ENCODE measurements at regions not wholly inside any gene's neighbourhood (a gene's known extent, or its start where the extent isn't known, plus 50 kb on each side); places are given as distances from the start of the nearest gene placed in this dataset.

DNA sequence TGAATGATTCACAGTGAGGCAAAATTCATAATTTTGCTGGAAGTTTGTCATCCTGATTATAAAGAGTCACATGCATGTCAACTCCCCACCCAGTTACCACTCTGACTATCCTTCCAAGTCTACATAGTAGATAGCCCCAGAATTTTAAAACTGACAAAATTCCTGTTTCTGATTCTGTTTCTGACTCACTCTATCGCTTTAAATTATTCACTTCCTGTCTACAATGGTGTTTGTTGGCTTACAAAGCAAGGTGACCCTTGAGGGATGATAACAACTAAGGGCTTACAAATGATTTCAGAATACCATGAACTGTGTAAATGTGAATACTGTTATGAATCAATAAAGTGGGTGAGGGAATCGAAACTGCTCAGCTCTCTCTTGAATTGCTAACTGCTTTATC lies 98.7 kb upstream of the KL start:
- Histone ChIP-seq H3K9me3 (ENCODE audit: control insufficient read depth in 1 of 2, insufficient read depth in 1 of 2, low read depth in 1 of 2, low read length in 2 of 2) (no peaks in the 10 kb centered on the region), H3K4me1 (ENCODE audit: control insufficient read depth in 1 of 2, insufficient read depth in 2 of 2, low read length in 2 of 2) (no peaks in the 10 kb centered on the region), H3K9me2 (ENCODE audit: insufficient read depth) (no peaks in the 10 kb centered on the region), H3K9ac (ENCODE audit: low read length) (no peak overlapping the region), H3K4me3 (replicated peaks in 1 of 2; ENCODE audit: low read depth in 1 of 2, low read length in 2 of 2) (no peak overlapping the region), H3K79me2 (ENCODE audit: insufficient read depth, low read length) (no peaks in the 10 kb centered on the region), H3K27me3 (ENCODE audit: insufficient read depth, low read length) (no peaks in the 10 kb centered on the region), H4K20me1 (ENCODE audit: insufficient read depth) (no peaks in the 10 kb centered on the region), H3K4me2 (ENCODE audit: low read length) (no peak overlapping the region), H3K36me3 (ENCODE audit: control insufficient read depth in 1 of 2, insufficient read depth in 2 of 2, low read length in 2 of 2) (no peaks in the 10 kb centered on the region), H2AFZ (ENCODE audit: low read depth, low read length, poor library complexity, severe bottlenecking) (no peak overlapping the region), H3K27ac (ENCODE audit: low read depth, low read length) (no peak overlapping the region)
- DNase-seq (ENCODE audit: low read depth, low spot score) (no peak), ATAC-seq (no peak)
- POLR2A ChIA-PET, result no interaction called here
- CTCF ChIA-PET, result no interaction called here
- RAD21 ChIA-PET (ENCODE audit: low non-redundant PET in 1 of 2, low total read pairs in 2 of 2, uncharacterized antibody in 2 of 2, unreplicated experiment in 2 of 2), result no interaction called here
- no TSS peak for BruUV-seq (replicated peaks)
- intact Hi-C loops (cut with micrococcal nuclease), result no loop called here
- TF ChIP-seq, protein P1, sequence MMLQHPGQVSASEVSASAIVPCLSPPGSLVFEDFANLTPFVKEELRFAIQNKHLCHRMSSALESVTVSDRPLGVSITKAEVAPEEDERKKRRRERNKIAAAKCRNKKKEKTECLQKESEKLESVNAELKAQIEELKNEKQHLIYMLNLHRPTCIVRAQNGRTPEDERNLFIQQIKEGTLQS (IDR thresholded peaks at IDR 0.05), result no peak
- no peak for TF ChIP-seq SRF (IDR thresholded peaks at IDR 0.05; ENCODE audit: low read depth)
- no peak for TF ChIP-seq CBX3 (IDR thresholded peaks at IDR 0.05; ENCODE audit: low read depth)
- TF ChIP-seq ZNF274 (IDR thresholded peaks at IDR 0.05; ENCODE audit: low read depth, low read length), result no peak
- TF ChIP-seq EGR1 (IDR thresholded peaks at IDR 0.05; ENCODE audit: low read depth), result no peak
- no peak for TF ChIP-seq JUND (IDR thresholded peaks at IDR 0.05)
- no peak for TF ChIP-seq POLR2AphosphoS5 (IDR thresholded peaks at IDR 0.05; ENCODE audit: low read depth, low read length)
- no peak for TF ChIP-seq ZFX (IDR thresholded peaks at IDR 0.05)
- TF ChIP-seq EZH2phosphoT487 (IDR thresholded peaks at IDR 0.05; ENCODE audit: borderline replicate concordance), result no peak
- no peak for TF ChIP-seq SIN3A (IDR thresholded peaks at IDR 0.05; ENCODE audit: low read depth)
- TF ChIP-seq RAD21 (IDR thresholded peaks at IDR 0.05; ENCODE audit: low read depth), result no peak
- no peak for TF ChIP-seq YY1 (IDR thresholded peaks at IDR 0.05; ENCODE audit: extremely low read depth, insufficient replicate concordance, low read depth, low read length)
- TF ChIP-seq CEBPB (IDR thresholded peaks at IDR 0.05; ENCODE audit: low read depth), result no peak

DNA sequence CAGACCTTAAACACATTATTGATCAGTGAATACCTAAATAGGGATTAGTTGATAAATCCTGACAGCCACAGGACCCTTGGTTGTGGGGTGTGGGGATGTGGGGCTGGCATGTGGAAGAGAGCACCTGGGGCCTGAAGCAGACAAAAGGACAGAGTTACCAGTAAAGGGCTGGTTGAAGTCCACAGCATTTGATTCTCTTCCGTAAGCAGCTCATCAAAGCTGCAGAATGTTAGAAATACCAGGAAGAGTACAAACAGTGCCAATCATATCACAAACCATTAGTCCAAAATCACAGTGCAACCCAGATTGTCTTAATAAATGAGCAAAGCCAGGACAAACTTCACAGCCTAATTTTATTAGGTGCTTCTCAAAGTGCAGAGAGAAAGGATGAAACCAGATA lies 92.5 kb upstream of the KL start:
- no peak for ATAC-seq
- no peak for DNase-seq (ENCODE audit: low read depth, low spot score)
- RAD21 ChIA-PET (ENCODE audit: low non-redundant PET in 1 of 2, low total read pairs in 2 of 2, uncharacterized antibody in 2 of 2, unreplicated experiment in 2 of 2), result no interaction called here

More for the DNA sequence above, 92.5 kb upstream of the KL start:
- no peaks in the 10 kb centered on the region for H3K4me1 ChIP-seq (ENCODE audit: control insufficient read depth in 1 of 2, insufficient read depth in 2 of 2, low read length in 2 of 2)
- no peaks in the 10 kb centered on the region for H3K79me2 ChIP-seq (ENCODE audit: insufficient read depth, low read length)
- H3K27me3 ChIP-seq (ENCODE audit: insufficient read depth, low read length), result no peaks in the 10 kb centered on the region
- H3K4me2 ChIP-seq (ENCODE audit: low read length), result no peak overlapping the region
- no peak overlapping the region for H3K9ac ChIP-seq (ENCODE audit: low read length)
- no TSS peak for BruUV-seq (replicated peaks)
- no peak overlapping the region for H3K4me3 ChIP-seq (replicated peaks in 1 of 2; ENCODE audit: low read depth in 1 of 2, low read length in 2 of 2)
- no peaks in the 10 kb centered on the region for H3K9me2 ChIP-seq (ENCODE audit: insufficient read depth)
- no peak overlapping the region for H3K27ac ChIP-seq (ENCODE audit: low read depth, low read length)
- H3K36me3 ChIP-seq (ENCODE audit: control insufficient read depth in 1 of 2, insufficient read depth in 2 of 2, low read length in 2 of 2), result no peaks in the 10 kb centered on the region
- POLR2A ChIA-PET, result no interaction called here
- intact Hi-C loops (cut with micrococcal nuclease), result no loop called here
- H2AFZ ChIP-seq (ENCODE audit: low read depth, low read length, poor library complexity, severe bottlenecking), result no peak overlapping the region
- TF ChIP-seq EZH2 (IDR thresholded peaks at IDR 0.05) (no peak), CTCF (IDR thresholded peaks at IDR 0.05 in 2 of 3, conservative IDR thresholded peaks at IDR 0.05 in 1 of 3; ENCODE audit: borderline replicate concordance in 1 of 3, insufficient read depth in 1 of 3, low read depth in 2 of 3, low read length in 2 of 3) (no peak), JUND (IDR thresholded peaks at IDR 0.05) (no peak), EZH2phosphoT487 (IDR thresholded peaks at IDR 0.05; ENCODE audit: borderline replicate concordance) (no peak), CEBPB (IDR thresholded peaks at IDR 0.05; ENCODE audit: low read depth) (no peak), SP1 (IDR thresholded peaks at IDR 0.05; ENCODE audit: low read depth) (no peak)
- no peaks in the 10 kb centered on the region for H4K20me1 ChIP-seq (ENCODE audit: insufficient read depth)
- no peaks in the 10 kb centered on the region for H3K9me3 ChIP-seq (ENCODE audit: control insufficient read depth in 1 of 2, insufficient read depth in 1 of 2, low read depth in 1 of 2, low read length in 2 of 2)
- CTCF ChIA-PET, result no interaction called here

Measured in HCT116 (cell line).